ENCODE measurements at regions not wholly inside any gene's neighbourhood (a gene's known extent, or its start where the extent isn't known, plus 50 kb on each side); places are given as distances from the start of the nearest gene placed in this dataset.

- no peak overlapping the region for H3K9ac ChIP-seq (ENCODE audit: insufficient read depth, low read depth, low read length)
- no peaks in the 10 kb centered on the region for H3K4me1 ChIP-seq (ENCODE audit: insufficient read depth, low read length)
- intact Hi-C loops (cut with micrococcal nuclease; ENCODE audit: unreplicated experiment), result no loop called here
- H3K4me2 ChIP-seq (ENCODE audit: low read depth, low read length), result no peak overlapping the region
- peaks cover 57% of the 10 kb centered on the region for H3K9me3 ChIP-seq (ENCODE audit: low read length)
- no peaks in the 10 kb centered on the region for H3K79me2 ChIP-seq (ENCODE audit: insufficient read depth, low read length)
- 2% methylated on average over 1 of the region's 1 CpG for WGBS (ENCODE audit: low lambda C conversion rate)
- no peaks in the 10 kb centered on the region for H3K27me3 ChIP-seq (ENCODE audit: control insufficient read depth in 1 of 2, insufficient read depth in 2 of 2, low read length in 2 of 2)
- H2AFZ ChIP-seq (ENCODE audit: low read length), result no peak overlapping the region
- ChIA-PET CTCF (ENCODE audit: low intra/inter-chr PET ratio, low total read pairs) (no interaction called here), POLR2A (no interaction called here)
- no peak overlapping the region for H3K4me3 ChIP-seq (replicated peaks in 1 of 3; ENCODE audit: insufficient read depth in 1 of 3, low read depth in 2 of 3, low read length in 3 of 3)
- no TSS peak for BruUV-seq (replicated peaks)
- no peaks in the 10 kb centered on the region for H4K20me1 ChIP-seq (ENCODE audit: insufficient read depth, low read length)
- in situ Hi-C loops (cut with HindIII; ENCODE audit: extremely low pct_ligation_motif_present, low pct_unique_long_range_greater_than_20kb), result no loop called here
- H3K36me3 ChIP-seq (replicated peaks in 1 of 2; ENCODE audit: control insufficient read depth in 1 of 2, insufficient read depth in 2 of 2, low read length in 2 of 2), result no peaks in the 10 kb centered on the region
- DNase-seq (ENCODE audit: low spot score), result no peak
- ATAC-seq, result no peak
- FAIRE-seq, result peak; percentile 53
- H3K27ac ChIP-seq (ENCODE audit: extremely low read length, insufficient read depth, low read length), result no peak overlapping the region
- no peak for TF ChIP-seq ZFX (CRISPR knock-in tag; IDR thresholded peaks at IDR 0.05; ENCODE audit: low read depth)
- TF ChIP-seq ZNF441 (CRISPR knock-in tag; IDR thresholded peaks at IDR 0.05; ENCODE audit: borderline replicate concordance), result no peak
- TF ChIP-seq PCBP1 (IDR thresholded peaks at IDR 0.05; ENCODE audit: borderline replicate concordance, low read depth, low read length), result no peak
- no peak for TF ChIP-seq RAD21 (CRISPR knock-in tag; IDR thresholded peaks at IDR 0.05)
- no peak for TF ChIP-seq ZNF670 (CRISPR knock-in tag; IDR thresholded peaks at IDR 0.05; ENCODE audit: borderline replicate concordance)
- TF ChIP-seq ZNF256 (CRISPR knock-in tag; conservative IDR thresholded peaks at IDR 0.05), result no peak
- TF ChIP-seq AKNA (CRISPR knock-in tag; IDR thresholded peaks at IDR 0.05; ENCODE audit: borderline replicate concordance), result no peak
- TF ChIP-seq ZNF276 (CRISPR knock-in tag; IDR thresholded peaks at IDR 0.05; ENCODE audit: low read depth), result no peak
- no peak for TF ChIP-seq SOX6 (IDR thresholded peaks at IDR 0.05)
- TF ChIP-seq SOX6 (CRISPR knock-in tag; IDR thresholded peaks at IDR 0.05), result no peak
- no peak for TF ChIP-seq ZNF598 (CRISPR knock-in tag; IDR thresholded peaks at IDR 0.05; ENCODE audit: borderline replicate concordance)
- no peak for TF ChIP-seq ATAD3A (CRISPR knock-in tag; IDR thresholded peaks at IDR 0.05)
- no peak for TF ChIP-seq TFDP2 (CRISPR knock-in tag; IDR thresholded peaks at IDR 0.05)
- TF ChIP-seq ZFYVE20 (CRISPR knock-in tag; IDR thresholded peaks at IDR 0.05; ENCODE audit: borderline replicate concordance, low read depth), result no peak
- no peak for TF ChIP-seq RXRB (CRISPR knock-in tag; IDR thresholded peaks at IDR 0.05; ENCODE audit: borderline replicate concordance)
- TF ChIP-seq CEBPB (IDR thresholded peaks at IDR 0.05; ENCODE audit: borderline replicate concordance, low read depth, low read length), result no peak
Measured at GRCh38 chr2:57343391-57344006, 703.1 kb upstream of the VRK2 start.
